ENCODE measurements at regions not wholly inside any gene's neighbourhood (a gene's known extent, or its start where the extent isn't known, plus 50 kb on each side); places are given as distances from the start of the nearest gene placed in this dataset.

- TF ChIP-seq CTCF (tag by site-specific recombination; IDR thresholded peaks at IDR 0.05) (no peak), GLI4 (tag by site-specific recombination; IDR thresholded peaks at IDR 0.05) (no peak), ZNF18 (tag by site-specific recombination; IDR thresholded peaks at IDR 0.05) (no peak), TCF7L2 (IDR thresholded peaks at IDR 0.05; ENCODE audit: borderline replicate concordance, low read depth, low read length) (no peak)
Measured at GRCh38 chr13:58059624-58060023, 428.1 kb downstream of the PCDH17 start.

Measured in HEK293 (cell line).